ENCODE measurements at regions not wholly inside any gene's neighbourhood (a gene's known extent, or its start where the extent isn't known, plus 50 kb on each side); places are given as distances from the start of the nearest gene placed in this dataset.

DNA sequence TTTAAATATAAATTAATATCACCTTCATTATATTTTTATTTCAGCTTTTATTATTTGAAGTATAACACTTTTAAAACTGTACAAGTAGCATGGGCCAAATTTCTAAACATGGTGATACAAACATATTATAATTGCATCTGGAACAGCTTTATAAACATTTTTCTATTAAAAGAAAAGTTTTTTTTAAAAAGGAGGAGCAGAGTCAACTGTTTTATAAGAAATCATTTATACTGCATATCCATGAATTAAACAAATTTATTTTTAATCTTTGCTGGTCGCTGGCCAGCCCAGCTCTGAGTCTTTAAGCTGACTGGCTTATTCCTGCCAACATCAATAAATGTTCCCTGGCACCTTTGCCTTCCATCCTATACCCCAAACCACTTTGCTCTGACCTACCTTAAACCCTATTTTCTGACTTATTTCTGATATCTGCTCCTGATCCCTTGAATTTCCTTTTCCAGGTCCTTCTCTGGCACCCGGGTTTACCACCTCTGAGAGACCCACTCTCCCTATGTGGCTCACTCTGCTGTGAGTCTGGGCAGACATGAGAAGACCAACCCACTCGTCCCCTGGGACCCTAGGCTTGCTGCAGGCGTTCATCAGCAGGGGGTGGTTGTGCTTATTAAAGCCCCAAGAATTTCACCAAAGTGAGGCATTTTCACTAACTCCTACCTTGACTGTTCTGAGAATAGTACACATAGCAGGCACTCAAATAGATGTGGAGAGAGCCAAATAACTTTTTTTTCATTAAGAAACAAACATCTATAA, 220.3 kb downstream of the KLF12 start:
- Histone ChIP-seq H3K9ac (no peak overlapping the region), H3K4me2 (no peak overlapping the region), H3K79me2 (ENCODE audit: insufficient read depth, low read depth) (no peaks in the 10 kb centered on the region), H3K4me1 (ENCODE audit: low read depth, poor library complexity, severe bottlenecking) (no peaks in the 10 kb centered on the region), H4K20me1 (ENCODE audit: insufficient read depth) (no peaks in the 10 kb centered on the region), H3K27me3 (ENCODE audit: insufficient read depth, low read depth) (no peaks in the 10 kb centered on the region), H2AFZ (ENCODE audit: low read depth) (no peak overlapping the region), H3K4me3 (IDR thresholded peaks at IDR 0.05; ENCODE audit: insufficient read depth, low read depth, low read length) (no peak overlapping the region), H3K27ac (no peak overlapping the region), H3K36me3 (ENCODE audit: insufficient read depth) (no peaks in the 10 kb centered on the region)
- TF ChIP-seq, protein P1, sequence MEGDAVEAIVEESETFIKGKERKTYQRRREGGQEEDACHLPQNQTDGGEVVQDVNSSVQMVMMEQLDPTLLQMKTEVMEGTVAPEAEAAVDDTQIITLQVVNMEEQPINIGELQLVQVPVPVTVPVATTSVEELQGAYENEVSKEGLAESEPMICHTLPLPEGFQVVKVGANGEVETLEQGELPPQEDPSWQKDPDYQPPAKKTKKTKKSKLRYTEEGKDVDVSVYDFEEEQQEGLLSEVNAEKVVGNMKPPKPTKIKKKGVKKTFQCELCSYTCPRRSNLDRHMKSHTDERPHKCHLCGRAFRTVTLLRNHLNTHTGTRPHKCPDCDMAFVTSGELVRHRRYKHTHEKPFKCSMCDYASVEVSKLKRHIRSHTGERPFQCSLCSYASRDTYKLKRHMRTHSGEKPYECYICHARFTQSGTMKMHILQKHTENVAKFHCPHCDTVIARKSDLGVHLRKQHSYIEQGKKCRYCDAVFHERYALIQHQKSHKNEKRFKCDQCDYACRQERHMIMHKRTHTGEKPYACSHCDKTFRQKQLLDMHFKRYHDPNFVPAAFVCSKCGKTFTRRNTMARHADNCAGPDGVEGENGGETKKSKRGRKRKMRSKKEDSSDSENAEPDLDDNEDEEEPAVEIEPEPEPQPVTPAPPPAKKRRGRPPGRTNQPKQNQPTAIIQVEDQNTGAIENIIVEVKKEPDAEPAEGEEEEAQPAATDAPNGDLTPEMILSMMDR (conservative IDR thresholded peaks at IDR 0.05; ENCODE audit: low read depth, low read length): no peak

DNA sequence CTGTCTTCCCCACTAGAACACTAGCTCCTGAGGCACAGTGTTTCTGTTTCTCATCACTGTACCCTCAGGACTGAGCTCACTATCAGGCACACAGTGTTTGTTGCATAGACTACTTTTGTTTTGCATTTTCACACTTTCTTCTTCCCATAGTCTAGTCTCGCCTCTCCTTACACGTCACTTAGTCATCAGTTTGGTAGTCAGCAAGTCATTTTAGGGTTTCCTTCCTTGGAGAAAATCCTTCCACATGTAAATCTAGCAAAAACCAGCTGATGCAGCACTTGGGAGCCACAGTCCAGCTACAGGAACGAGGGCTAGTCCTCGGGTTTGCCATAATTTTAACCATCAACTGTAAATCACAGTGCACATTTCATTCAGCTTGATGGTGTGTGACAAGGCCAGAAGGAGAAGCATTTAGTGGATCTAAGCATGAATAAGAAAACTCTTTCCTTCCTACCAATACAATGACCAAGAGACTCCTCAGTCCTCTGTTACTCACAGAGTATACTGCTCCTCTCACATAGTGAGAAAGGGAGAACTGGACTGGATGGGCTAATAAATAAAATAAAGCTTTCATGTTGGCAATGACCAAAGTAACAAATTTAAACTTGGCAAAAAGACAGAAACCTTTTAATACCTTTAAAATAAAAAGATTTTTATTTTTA, 221.0 kb downstream of the KLF12 start:
- Histone ChIP-seq H4K20me1 (ENCODE audit: insufficient read depth) (no peaks in the 10 kb centered on the region), H3K27me3 (ENCODE audit: insufficient read depth, low read depth) (no peaks in the 10 kb centered on the region), H3K9ac (no peak overlapping the region), H2AFZ (ENCODE audit: low read depth) (no peak overlapping the region), H3K4me3 (IDR thresholded peaks at IDR 0.05; ENCODE audit: insufficient read depth, low read depth, low read length) (no peak overlapping the region), H3K4me1 (ENCODE audit: low read depth, poor library complexity, severe bottlenecking) (no peaks in the 10 kb centered on the region), H3K36me3 (ENCODE audit: insufficient read depth) (no peaks in the 10 kb centered on the region), H3K79me2 (ENCODE audit: insufficient read depth, low read depth) (no peaks in the 10 kb centered on the region), H3K4me2 (no peak overlapping the region), H3K27ac (no peak overlapping the region)
- TF ChIP-seq, protein P1 (conservative IDR thresholded peaks at IDR 0.05; ENCODE audit: low read depth, low read length): no peak

DNA sequence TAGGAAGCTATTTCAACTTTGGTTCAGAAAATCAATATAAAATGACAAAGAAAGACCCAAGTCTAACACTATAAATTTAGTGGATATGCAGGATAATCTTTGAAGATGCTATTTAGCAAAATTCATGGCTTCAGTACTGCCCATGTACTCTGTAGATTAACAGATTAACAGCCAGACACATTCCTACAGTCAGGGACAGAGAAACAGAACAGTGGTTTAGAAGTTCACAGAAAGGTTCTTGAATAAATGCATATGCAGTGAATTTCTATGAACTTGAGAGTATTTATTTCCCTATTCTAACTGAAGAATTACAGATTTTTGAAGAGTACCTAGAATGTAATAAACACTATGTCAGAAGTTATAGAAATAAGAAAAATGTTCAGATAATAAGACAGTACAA, 222.8 kb downstream of the KLF12 start:
- Histone ChIP-seq H3K79me2 (ENCODE audit: insufficient read depth, low read depth) (no peaks in the 10 kb centered on the region), H2AFZ (ENCODE audit: low read depth) (no peak overlapping the region), H3K9ac (no peak overlapping the region), H3K27ac (no peak overlapping the region), H3K36me3 (ENCODE audit: insufficient read depth) (no peaks in the 10 kb centered on the region), H3K4me1 (ENCODE audit: low read depth, poor library complexity, severe bottlenecking) (no peaks in the 10 kb centered on the region), H3K4me3 (IDR thresholded peaks at IDR 0.05; ENCODE audit: insufficient read depth, low read depth, low read length) (no peak overlapping the region), H3K4me2 (no peak overlapping the region), H4K20me1 (ENCODE audit: insufficient read depth) (no peaks in the 10 kb centered on the region), H3K27me3 (ENCODE audit: insufficient read depth, low read depth) (no peaks in the 10 kb centered on the region)
- TF ChIP-seq, protein P1 (conservative IDR thresholded peaks at IDR 0.05; ENCODE audit: low read depth, low read length): no peak

DNA sequence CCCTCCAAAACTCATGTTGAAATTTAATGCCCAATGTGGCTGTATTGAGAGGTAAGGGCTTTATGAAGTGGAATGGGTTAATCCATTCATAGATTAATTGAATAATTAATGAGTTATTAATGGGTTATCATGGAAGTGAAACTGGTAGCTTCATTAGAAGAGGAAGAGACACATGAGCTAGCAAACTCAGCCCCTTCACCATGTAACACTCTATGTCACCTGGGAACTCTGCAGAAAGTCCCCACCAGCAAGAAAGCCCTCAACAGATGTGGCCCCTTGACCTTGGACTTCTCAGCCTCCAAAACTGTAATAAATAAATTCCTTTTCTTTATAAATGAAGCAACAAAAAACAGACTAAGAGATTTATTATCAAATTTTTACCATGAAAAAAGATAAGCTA, 223.5 kb downstream of the KLF12 start:
- no peak overlapping the region for H2AFZ ChIP-seq (ENCODE audit: low read depth)
- H3K4me2 ChIP-seq: no peak overlapping the region
- H3K4me1 ChIP-seq (ENCODE audit: low read depth, poor library complexity, severe bottlenecking): no peaks in the 10 kb centered on the region
- H3K27me3 ChIP-seq (ENCODE audit: insufficient read depth, low read depth): no peaks in the 10 kb centered on the region
- no peak overlapping the region for H3K9ac ChIP-seq
- no peaks in the 10 kb centered on the region for H3K36me3 ChIP-seq (ENCODE audit: insufficient read depth)
- TF ChIP-seq, protein P1 (conservative IDR thresholded peaks at IDR 0.05; ENCODE audit: low read depth, low read length): no peak
- no peak overlapping the region for H3K27ac ChIP-seq
- no peaks in the 10 kb centered on the region for H4K20me1 ChIP-seq (ENCODE audit: insufficient read depth)
- no peak overlapping the region for H3K4me3 ChIP-seq (IDR thresholded peaks at IDR 0.05; ENCODE audit: insufficient read depth, low read depth, low read length)
- no peaks in the 10 kb centered on the region for H3K79me2 ChIP-seq (ENCODE audit: insufficient read depth, low read depth)
